ENCODE measurements at regions not wholly inside any gene's neighbourhood (a gene's known extent, or its start where the extent isn't known, plus 50 kb on each side); places are given as distances from the start of the nearest gene placed in this dataset.

- H3K36me3 ChIP-seq (ENCODE audit: control insufficient read depth, insufficient read depth, low read length): no peaks in the 10 kb centered on the region
- H3K4me3 ChIP-seq (ENCODE audit: low read depth, low read length): no peak overlapping the region
- no peaks in the 10 kb centered on the region for H3K27me3 ChIP-seq (ENCODE audit: control insufficient read depth, insufficient read depth, low read length)
- peak; percentile 44 for DNase-seq (ENCODE audit: low read depth)
- no peak for TF ChIP-seq CTCF (IDR thresholded peaks at IDR 0.05; ENCODE audit: insufficient read depth, low read length, poor library complexity, severe bottlenecking)
These were observed 759.3 kb upstream of the TYRP1 start for GRCh38 chr9:11933926-11934325.

GRCh38 chr9:11946531-11946930 is 746.7 kb upstream of the TYRP1 start:
- H3K4me3 ChIP-seq (ENCODE audit: low read depth, low read length): no peak overlapping the region
- no peaks in the 10 kb centered on the region for H3K36me3 ChIP-seq (ENCODE audit: control insufficient read depth, insufficient read depth, low read length)
- DNase-seq (ENCODE audit: low read depth): peak; percentile 34
- no peak for TF ChIP-seq CTCF (IDR thresholded peaks at IDR 0.05; ENCODE audit: insufficient read depth, low read length, poor library complexity, severe bottlenecking)
- no peaks in the 10 kb centered on the region for H3K27me3 ChIP-seq (ENCODE audit: control insufficient read depth, insufficient read depth, low read length)

GRCh38 chr9:11962327-11962726 is 730.9 kb upstream of the TYRP1 start:
- no peak for DNase-seq (ENCODE audit: low read depth)
- no peaks in the 10 kb centered on the region for H3K27me3 ChIP-seq (ENCODE audit: control insufficient read depth, insufficient read depth, low read length)
- no peak overlapping the region for H3K4me3 ChIP-seq (ENCODE audit: low read depth, low read length)
- no peak for TF ChIP-seq CTCF (IDR thresholded peaks at IDR 0.05; ENCODE audit: insufficient read depth, low read length, poor library complexity, severe bottlenecking)
- H3K36me3 ChIP-seq (ENCODE audit: control insufficient read depth, insufficient read depth, low read length): no peaks in the 10 kb centered on the region

- Histone ChIP-seq H3K27me3 (ENCODE audit: control insufficient read depth, insufficient read depth, low read length) (no peaks in the 10 kb centered on the region), H3K4me3 (ENCODE audit: low read depth, low read length) (no peak overlapping the region), H3K36me3 (ENCODE audit: control insufficient read depth, insufficient read depth, low read length) (no peaks in the 10 kb centered on the region)
- no peak for DNase-seq (ENCODE audit: low read depth)
- TF ChIP-seq CTCF (IDR thresholded peaks at IDR 0.05; ENCODE audit: insufficient read depth, low read length, poor library complexity, severe bottlenecking): no peak
These were observed 726.4 kb upstream of the TYRP1 start for GRCh38 chr9:11966786-11967185.

- Histone ChIP-seq H3K4me3 (ENCODE audit: low read depth, low read length) (no peak overlapping the region), H3K36me3 (ENCODE audit: control insufficient read depth, insufficient read depth, low read length) (no peaks in the 10 kb centered on the region), H3K27me3 (ENCODE audit: control insufficient read depth, insufficient read depth, low read length) (no peaks in the 10 kb centered on the region)
- TF ChIP-seq CTCF (IDR thresholded peaks at IDR 0.05; ENCODE audit: insufficient read depth, low read length, poor library complexity, severe bottlenecking): no peak
- DNase-seq (ENCODE audit: low read depth): no peak
These were observed 724.6 kb upstream of the TYRP1 start for GRCh38 chr9:11968631-11969030.

GRCh38 chr9:11973011-11973410 is 720.2 kb upstream of the TYRP1 start:
- TF ChIP-seq CTCF (IDR thresholded peaks at IDR 0.05; ENCODE audit: insufficient read depth, low read length, poor library complexity, severe bottlenecking): no peak
- H3K4me3 ChIP-seq (ENCODE audit: low read depth, low read length): no peak overlapping the region
- no peak for DNase-seq (ENCODE audit: low read depth)

More at GRCh38 chr9:11973011-11973410, 720.2 kb upstream of the TYRP1 start:
- Histone ChIP-seq H3K36me3 (ENCODE audit: control insufficient read depth, insufficient read depth, low read length) (no peaks in the 10 kb centered on the region), H3K27me3 (ENCODE audit: control insufficient read depth, insufficient read depth, low read length) (no peaks in the 10 kb centered on the region)
